ENCODE measurements at regions not wholly inside any gene's neighbourhood (a gene's known extent, or its start where the extent isn't known, plus 50 kb on each side); places are given as distances from the start of the nearest gene placed in this dataset.

DNA sequence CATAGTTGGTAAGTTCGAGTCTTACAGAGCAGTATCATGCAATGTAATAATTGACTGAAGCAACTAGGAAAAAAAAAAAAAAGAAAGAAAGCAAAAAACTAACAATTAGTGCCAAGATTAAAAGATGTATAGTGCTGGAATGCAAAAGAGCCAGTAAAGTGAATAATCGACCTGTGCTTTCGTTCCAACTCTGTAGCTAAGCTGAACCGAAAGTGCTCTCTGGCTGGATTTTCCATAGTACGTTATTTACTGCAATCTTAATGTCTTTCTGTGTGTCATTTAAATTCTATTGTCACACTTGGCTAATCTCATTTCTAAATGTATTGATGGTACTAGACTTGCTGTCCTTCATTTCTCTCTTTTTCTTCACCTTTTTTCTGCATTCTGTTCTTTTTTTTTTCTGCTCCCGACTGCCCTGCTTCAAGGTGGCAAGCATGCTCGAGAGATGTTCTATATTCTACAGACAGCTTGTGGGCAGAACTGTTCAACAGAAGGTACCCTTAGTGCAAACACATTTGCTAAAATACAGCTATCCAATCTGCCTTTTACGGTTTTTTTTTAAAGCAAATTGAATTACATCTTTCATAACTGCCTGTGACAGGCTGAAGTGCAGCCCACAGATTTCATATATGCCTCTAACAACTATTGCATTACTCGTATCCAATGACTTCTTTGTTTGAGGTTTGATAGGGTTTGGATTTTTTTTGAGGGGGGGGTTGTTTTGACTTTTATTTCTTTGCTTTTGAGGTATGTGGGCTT lies 204.2 kb upstream of the MTNR1B start:
- 17% methylated on average over 9 of the region's 9 CpGs for WGBS (ENCODE audit: low lambda C conversion rate)
- Histone ChIP-seq H3K79me2 (ENCODE audit: insufficient read depth, low read length) (no peaks in the 10 kb centered on the region), H3K4me1 (ENCODE audit: insufficient read depth, low read length) (no peaks in the 10 kb centered on the region), H3K4me2 (ENCODE audit: low read depth, low read length) (no peak overlapping the region), H3K9me3 (ENCODE audit: low read length) (no peaks in the 10 kb centered on the region), H3K27me3 (ENCODE audit: control insufficient read depth in 1 of 2, insufficient read depth in 2 of 2, low read length in 2 of 2) (no peaks in the 10 kb centered on the region; a peak in 2 of 5 replicates), H3K4me3 (replicated peaks in 1 of 3; ENCODE audit: insufficient read depth in 1 of 3, low read depth in 2 of 3, low read length in 3 of 3) (no peak overlapping the region), H2AFZ (ENCODE audit: low read length) (no peak overlapping the region), H3K27ac (ENCODE audit: extremely low read length, insufficient read depth, low read length) (no peak overlapping the region), H3K9ac (ENCODE audit: insufficient read depth, low read depth, low read length) (no peak overlapping the region), H4K20me1 (ENCODE audit: insufficient read depth, low read length) (no peaks in the 10 kb centered on the region), H3K36me3 (replicated peaks in 1 of 2; ENCODE audit: control insufficient read depth in 1 of 2, insufficient read depth in 2 of 2, low read length in 2 of 2) (no peaks in the 10 kb centered on the region)
- TF ChIP-seq, protein P1, sequence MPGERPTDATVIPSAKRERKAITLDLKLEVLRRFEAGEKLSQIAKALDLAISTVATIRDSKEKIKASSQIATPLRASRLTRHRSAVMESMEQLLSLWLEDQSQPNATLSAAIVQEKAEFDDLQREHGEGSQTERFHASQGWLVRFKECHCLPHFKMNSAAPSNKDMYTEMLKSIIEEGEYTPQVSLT (CRISPR knock-in tag; IDR thresholded peaks at IDR 0.05; ENCODE audit: borderline replicate concordance, low read depth) = no peak
- TF ChIP-seq ZNF768 (CRISPR knock-in tag; IDR thresholded peaks at IDR 0.05) = no peak
- TF ChIP-seq, protein P2, sequence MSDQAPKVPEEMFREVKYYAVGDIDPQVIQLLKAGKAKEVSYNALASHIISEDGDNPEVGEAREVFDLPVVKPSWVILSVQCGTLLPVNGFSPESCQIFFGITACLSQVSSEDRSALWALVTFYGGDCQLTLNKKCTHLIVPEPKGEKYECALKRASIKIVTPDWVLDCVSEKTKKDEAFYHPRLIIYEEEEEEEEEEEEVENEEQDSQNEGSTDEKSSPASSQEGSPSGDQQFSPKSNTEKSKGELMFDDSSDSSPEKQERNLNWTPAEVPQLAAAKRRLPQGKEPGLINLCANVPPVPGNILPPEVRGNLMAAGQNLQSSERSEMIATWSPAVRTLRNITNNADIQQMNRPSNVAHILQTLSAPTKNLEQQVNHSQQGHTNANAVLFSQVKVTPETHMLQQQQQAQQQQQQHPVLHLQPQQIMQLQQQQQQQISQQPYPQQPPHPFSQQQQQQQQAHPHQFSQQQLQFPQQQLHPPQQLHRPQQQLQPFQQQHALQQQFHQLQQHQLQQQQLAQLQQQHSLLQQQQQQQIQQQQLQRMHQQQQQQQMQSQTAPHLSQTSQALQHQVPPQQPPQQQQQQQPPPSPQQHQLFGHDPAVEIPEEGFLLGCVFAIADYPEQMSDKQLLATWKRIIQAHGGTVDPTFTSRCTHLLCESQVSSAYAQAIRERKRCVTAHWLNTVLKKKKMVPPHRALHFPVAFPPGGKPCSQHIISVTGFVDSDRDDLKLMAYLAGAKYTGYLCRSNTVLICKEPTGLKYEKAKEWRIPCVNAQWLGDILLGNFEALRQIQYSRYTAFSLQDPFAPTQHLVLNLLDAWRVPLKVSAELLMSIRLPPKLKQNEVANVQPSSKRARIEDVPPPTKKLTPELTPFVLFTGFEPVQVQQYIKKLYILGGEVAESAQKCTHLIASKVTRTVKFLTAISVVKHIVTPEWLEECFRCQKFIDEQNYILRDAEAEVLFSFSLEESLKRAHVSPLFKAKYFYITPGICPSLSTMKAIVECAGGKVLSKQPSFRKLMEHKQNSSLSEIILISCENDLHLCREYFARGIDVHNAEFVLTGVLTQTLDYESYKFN (CRISPR knock-in tag; conservative IDR thresholded peaks at IDR 0.05) = no peak
- TF ChIP-seq SRF (IDR thresholded peaks at IDR 0.05; ENCODE audit: low read depth, low read length) = no peak
- no peak for TF ChIP-seq ZNF776 (CRISPR knock-in tag; IDR thresholded peaks at IDR 0.05)
- no TSS peak for BruUV-seq (replicated peaks)
- FAIRE-seq (no peak), DNase-seq (ENCODE audit: low spot score) (no peak), ATAC-seq (no peak)
- in situ Hi-C loops (cut with HindIII; ENCODE audit: extremely low pct_ligation_motif_present, low pct_unique_long_range_greater_than_20kb) = no loop called here
- ChIA-PET CTCF (ENCODE audit: low intra/inter-chr PET ratio, low total read pairs) (no interaction called here), POLR2A (no interaction called here)
- intact Hi-C loops (cut with micrococcal nuclease; ENCODE audit: unreplicated experiment) = no loop called here
